ENCODE measurements at regions not wholly inside any gene's neighbourhood (a gene's known extent, or its start where the extent isn't known, plus 50 kb on each side); places are given as distances from the start of the nearest gene placed in this dataset.
"Not testable (repeated sequence)": the region's sequence is repeated elsewhere in the genome, so short reads cannot be mapped to it uniquely, and the experiment has no call there.

- peaks cover 0 to 10% of the 10 kb centered on the region in 2 donors for H3K4me1 Mint-ChIP-seq
- no peaks in the 10 kb centered on the region for H3K9me3 Mint-ChIP-seq
- no peak for DNase-seq
- peak overlapping the region in 5 of 6 donors; percentile 1 to 68 (median 30) for H3K27ac Mint-ChIP-seq
- peaks cover 0 to 2% (median 1%) of the 10 kb centered on the region in 3 donors for H3K27me3 Mint-ChIP-seq (ENCODE audit: low read depth in 3 of 3)
- H3K36me3 Mint-ChIP-seq: peaks cover 32 to 51% (median 44%) of the 10 kb centered on the region in 3 donors
- no peak overlapping the region for H3K4me3 Mint-ChIP-seq
These were observed 65.7 kb upstream of the MORC3 start for GRCh38 chr21:36254106-36254941.

- Mint-ChIP-seq H3K27ac (no peak overlapping the region), H3K4me1 (peaks cover 11 to 23% of the 10 kb centered on the region in 2 donors), H3K9me3 (no peaks in the 10 kb centered on the region), H3K36me3 (peaks cover 32 to 47% (median 40%) of the 10 kb centered on the region in 3 donors), H3K27me3 (ENCODE audit: low read depth in 3 of 3) (peaks cover 0 to 2% (median 1%) of the 10 kb centered on the region in 3 donors), H3K4me3 (no peak overlapping the region)
- no peak for DNase-seq
These were observed 64.3 kb upstream of the MORC3 start for GRCh38 chr21:36255663-36256062.

- peak overlapping the region in 3 of 6 donors; percentile 12 to 82 (median 46) for H3K27ac Mint-ChIP-seq
- DNase-seq: no peak
- no peaks in the 10 kb centered on the region for H3K9me3 Mint-ChIP-seq
- H3K36me3 Mint-ChIP-seq: peaks cover 27 to 40% (median 34%) of the 10 kb centered on the region in 3 donors
- H3K4me3 Mint-ChIP-seq: peak overlapping the region in 2 of 5 donors; percentile 15 to 52
- H3K27me3 Mint-ChIP-seq (ENCODE audit: low read depth in 3 of 3): peaks cover 0 to 2% (median 0%) of the 10 kb centered on the region in 3 donors
- H3K4me1 Mint-ChIP-seq: peaks cover 13 to 27% of the 10 kb centered on the region in 2 donors
These were observed 62.3 kb upstream of the MORC3 start for GRCh38 chr21:36257657-36258056.

GRCh38 chr21:36260030-36260787 is 59.8 kb upstream of the MORC3 start:
- H3K36me3 Mint-ChIP-seq: peaks cover 19 to 33% (median 19%) of the 10 kb centered on the region in 3 donors
- no peaks in the 10 kb centered on the region for H3K9me3 Mint-ChIP-seq
- peak overlapping the region; percentile 86 to 94 (median 89) for H3K4me3 Mint-ChIP-seq
- peaks cover 13 to 17% of the 10 kb centered on the region in 2 donors for H3K4me1 Mint-ChIP-seq
- peak; percentile 64 to 70 (median 68) for DNase-seq
- H3K27me3 Mint-ChIP-seq (ENCODE audit: low read depth in 3 of 3): no peaks in the 10 kb centered on the region
- peak overlapping the region; percentile 92 to 97 (median 95) for H3K27ac Mint-ChIP-seq

- Mint-ChIP-seq H3K27ac (peak overlapping the region; percentile 92 to 97 (median 95)), H3K9me3 (no peaks in the 10 kb centered on the region), H3K36me3 (peaks cover 19 to 31% (median 22%) of the 10 kb centered on the region in 3 donors), H3K4me1 (peaks cover 13 to 17% of the 10 kb centered on the region in 2 donors), H3K27me3 (ENCODE audit: low read depth in 3 of 3) (no peaks in the 10 kb centered on the region), H3K4me3 (peak overlapping the region; percentile 86 to 94 (median 89))
- DNase-seq: no peak
These were observed 59.2 kb upstream of the MORC3 start for GRCh38 chr21:36260802-36261201.

GRCh38 chr21:36261459-36261858 is 58.5 kb upstream of the MORC3 start:
- Mint-ChIP-seq H3K27ac (peak overlapping the region in 2 of 6 donors; percentile 2 to 55), H3K4me3 (no peak overlapping the region), H3K36me3 (peaks cover 17 to 30% (median 21%) of the 10 kb centered on the region in 3 donors), H3K4me1 (peaks cover 13 to 17% of the 10 kb centered on the region in 2 donors), H3K27me3 (ENCODE audit: low read depth in 3 of 3) (no peaks in the 10 kb centered on the region), H3K9me3 (no peaks in the 10 kb centered on the region)
- DNase-seq: no peak

GRCh38 chr21:36263797-36264196 is 56.2 kb upstream of the MORC3 start:
- no peak overlapping the region for H3K4me3 Mint-ChIP-seq
- H3K27me3 Mint-ChIP-seq (ENCODE audit: low read depth in 3 of 3): no peaks in the 10 kb centered on the region
- no peak overlapping the region for H3K27ac Mint-ChIP-seq
- H3K36me3 Mint-ChIP-seq: peaks cover 16 to 37% (median 21%) of the 10 kb centered on the region in 3 donors
- no peaks in the 10 kb centered on the region for H3K9me3 Mint-ChIP-seq
- H3K4me1 Mint-ChIP-seq: peaks cover 13 to 17% of the 10 kb centered on the region in 2 donors
- DNase-seq: no peak

GRCh38 chr21:36265431-36265830 is 54.6 kb upstream of the MORC3 start:
- Mint-ChIP-seq H3K4me1 (peaks cover 4 to 6% of the 10 kb centered on the region in 2 donors), H3K4me3 (no peak overlapping the region), H3K36me3 (peaks cover 20 to 41% (median 23%) of the 10 kb centered on the region in 3 donors), H3K9me3 (no peaks in the 10 kb centered on the region), H3K27ac (no peak overlapping the region), H3K27me3 (ENCODE audit: low read depth in 3 of 3) (no peaks in the 10 kb centered on the region)
- no peak for DNase-seq

- DNase-seq; H3K4me1 Mint-ChIP-seq; H3K27me3 Mint-ChIP-seq (ENCODE audit: low read depth in 3 of 3); H3K4me3 Mint-ChIP-seq; H3K9me3 Mint-ChIP-seq; H3K27ac Mint-ChIP-seq: not testable (repeated sequence)
- peaks cover 25 to 44% (median 26%) of the 10 kb centered on the region in 3 donors for H3K36me3 Mint-ChIP-seq
These were observed 52.2 kb upstream of the MORC3 start for GRCh38 chr21:36267828-36268227.

- not testable (repeated sequence) for H3K27ac Mint-ChIP-seq; H3K4me1 Mint-ChIP-seq; H3K4me3 Mint-ChIP-seq; DNase-seq; H3K9me3 Mint-ChIP-seq; H3K27me3 Mint-ChIP-seq (ENCODE audit: low read depth in 3 of 3)
- peaks cover 25 to 44% (median 25%) of the 10 kb centered on the region in 3 donors for H3K36me3 Mint-ChIP-seq
These were observed 51.7 kb upstream of the MORC3 start for GRCh38 chr21:36268264-36268663.

All from immature natural killer cell (primary cell).